ENCODE measurements at regions not wholly inside any gene's neighbourhood (a gene's known extent, or its start where the extent isn't known, plus 50 kb on each side); places are given as distances from the start of the nearest gene placed in this dataset.

DNA sequence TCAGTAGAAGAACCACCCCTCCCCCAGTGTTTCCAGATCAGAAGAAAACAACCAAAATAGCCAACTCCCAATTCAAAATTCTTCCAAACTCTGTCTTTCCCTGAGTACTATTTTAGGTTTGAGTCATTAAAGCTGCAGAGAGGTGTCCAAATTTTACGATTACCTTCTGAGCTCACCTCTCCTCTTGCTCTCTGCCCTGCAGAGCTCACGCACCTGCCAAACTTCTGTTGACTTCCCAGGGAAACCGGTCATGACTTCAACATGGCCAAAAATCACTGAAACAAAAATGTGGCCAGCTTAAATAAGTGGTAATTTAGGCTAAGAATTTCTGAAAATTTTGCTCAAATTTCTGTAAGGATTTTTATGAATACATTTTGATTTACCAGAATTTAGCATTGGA, 70.9 kb upstream of the OTX2 start:
- H3K36me3 ChIP-seq (ENCODE audit: insufficient read depth, low read length) = no peaks in the 10 kb centered on the region
- no peaks in the 10 kb centered on the region for H3K4me1 ChIP-seq (ENCODE audit: insufficient read depth, low read length)
- H3K9ac ChIP-seq (ENCODE audit: low read depth, low read length) = no peak overlapping the region
- no peaks in the 10 kb centered on the region for H3K9me3 ChIP-seq (ENCODE audit: insufficient read depth, low read length, severe bottlenecking)
- H3K79me2 ChIP-seq (ENCODE audit: insufficient read depth, low read length) = no peaks in the 10 kb centered on the region
- no peak overlapping the region for H3K4me2 ChIP-seq (ENCODE audit: insufficient read depth, low read length)
- H2AFZ ChIP-seq (ENCODE audit: low read depth, low read length) = no peak overlapping the region
- no peak for TF ChIP-seq EZH2 (IDR thresholded peaks at IDR 0.05; ENCODE audit: borderline replicate concordance, low read depth, low read length, severe bottlenecking)
- TF ChIP-seq, protein P1, sequence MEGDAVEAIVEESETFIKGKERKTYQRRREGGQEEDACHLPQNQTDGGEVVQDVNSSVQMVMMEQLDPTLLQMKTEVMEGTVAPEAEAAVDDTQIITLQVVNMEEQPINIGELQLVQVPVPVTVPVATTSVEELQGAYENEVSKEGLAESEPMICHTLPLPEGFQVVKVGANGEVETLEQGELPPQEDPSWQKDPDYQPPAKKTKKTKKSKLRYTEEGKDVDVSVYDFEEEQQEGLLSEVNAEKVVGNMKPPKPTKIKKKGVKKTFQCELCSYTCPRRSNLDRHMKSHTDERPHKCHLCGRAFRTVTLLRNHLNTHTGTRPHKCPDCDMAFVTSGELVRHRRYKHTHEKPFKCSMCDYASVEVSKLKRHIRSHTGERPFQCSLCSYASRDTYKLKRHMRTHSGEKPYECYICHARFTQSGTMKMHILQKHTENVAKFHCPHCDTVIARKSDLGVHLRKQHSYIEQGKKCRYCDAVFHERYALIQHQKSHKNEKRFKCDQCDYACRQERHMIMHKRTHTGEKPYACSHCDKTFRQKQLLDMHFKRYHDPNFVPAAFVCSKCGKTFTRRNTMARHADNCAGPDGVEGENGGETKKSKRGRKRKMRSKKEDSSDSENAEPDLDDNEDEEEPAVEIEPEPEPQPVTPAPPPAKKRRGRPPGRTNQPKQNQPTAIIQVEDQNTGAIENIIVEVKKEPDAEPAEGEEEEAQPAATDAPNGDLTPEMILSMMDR (IDR thresholded peaks at IDR 0.05; ENCODE audit: borderline replicate concordance, extremely low read depth, low read length, poor library complexity, severe bottlenecking) = no peak
- no peak for DNase-seq
- H3K27ac ChIP-seq (ENCODE audit: low read length) = no peak overlapping the region
- no peaks in the 10 kb centered on the region for H4K20me1 ChIP-seq (ENCODE audit: insufficient read depth, low read length)
- H3K27me3 ChIP-seq (ENCODE audit: insufficient read depth, low read length, poor library complexity) = peaks cover 7% of the 10 kb centered on the region
- H3K4me3 ChIP-seq (ENCODE audit: low read depth in 1 of 2, low read length in 2 of 2) = no peak overlapping the region
- ATAC-seq (ENCODE audit: insufficient read depth, low read depth) = no peak

DNA sequence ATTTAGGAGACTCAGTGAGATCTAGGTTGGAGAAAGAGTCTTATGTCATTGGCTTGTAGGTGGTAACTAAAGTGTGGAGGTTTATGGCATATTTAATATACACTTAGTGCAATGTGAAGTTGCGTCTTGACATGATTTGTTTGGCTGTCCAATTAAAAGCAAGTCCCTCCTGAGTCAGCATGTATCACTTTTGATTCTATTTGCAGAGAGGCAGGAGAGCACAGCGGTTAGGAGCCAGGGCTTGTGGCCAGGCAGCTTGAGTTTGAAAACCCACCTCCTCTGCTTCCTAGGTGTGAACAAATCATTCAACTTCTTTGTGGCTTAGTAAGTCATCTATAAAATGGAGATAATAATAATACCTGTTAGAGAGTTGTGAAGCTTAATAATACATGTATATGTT, 68.5 kb upstream of the OTX2 start:
- no peak overlapping the region for H3K27ac ChIP-seq (ENCODE audit: low read length)
- peaks cover 3% of the 10 kb centered on the region for H3K27me3 ChIP-seq (ENCODE audit: insufficient read depth, low read length, poor library complexity)
- no peak overlapping the region for H2AFZ ChIP-seq (ENCODE audit: low read depth, low read length)
- no peaks in the 10 kb centered on the region for H3K79me2 ChIP-seq (ENCODE audit: insufficient read depth, low read length)
- H3K4me2 ChIP-seq (ENCODE audit: insufficient read depth, low read length) = no peak overlapping the region
- no peak overlapping the region for H3K9ac ChIP-seq (ENCODE audit: low read depth, low read length)
- TF ChIP-seq, protein P1 (IDR thresholded peaks at IDR 0.05; ENCODE audit: borderline replicate concordance, extremely low read depth, low read length, poor library complexity, severe bottlenecking) = no peak
- TF ChIP-seq EZH2 (IDR thresholded peaks at IDR 0.05; ENCODE audit: borderline replicate concordance, low read depth, low read length, severe bottlenecking) = no peak
- no peaks in the 10 kb centered on the region for H3K9me3 ChIP-seq (ENCODE audit: insufficient read depth, low read length, severe bottlenecking)
- H3K4me1 ChIP-seq (ENCODE audit: insufficient read depth, low read length) = no peaks in the 10 kb centered on the region
- H3K36me3 ChIP-seq (ENCODE audit: insufficient read depth, low read length) = no peaks in the 10 kb centered on the region
- ATAC-seq (ENCODE audit: insufficient read depth, low read depth) (no peak), DNase-seq (no peak)
- no peaks in the 10 kb centered on the region for H4K20me1 ChIP-seq (ENCODE audit: insufficient read depth, low read length)
- no peak overlapping the region for H3K4me3 ChIP-seq (ENCODE audit: low read depth in 1 of 2, low read length in 2 of 2)

DNA sequence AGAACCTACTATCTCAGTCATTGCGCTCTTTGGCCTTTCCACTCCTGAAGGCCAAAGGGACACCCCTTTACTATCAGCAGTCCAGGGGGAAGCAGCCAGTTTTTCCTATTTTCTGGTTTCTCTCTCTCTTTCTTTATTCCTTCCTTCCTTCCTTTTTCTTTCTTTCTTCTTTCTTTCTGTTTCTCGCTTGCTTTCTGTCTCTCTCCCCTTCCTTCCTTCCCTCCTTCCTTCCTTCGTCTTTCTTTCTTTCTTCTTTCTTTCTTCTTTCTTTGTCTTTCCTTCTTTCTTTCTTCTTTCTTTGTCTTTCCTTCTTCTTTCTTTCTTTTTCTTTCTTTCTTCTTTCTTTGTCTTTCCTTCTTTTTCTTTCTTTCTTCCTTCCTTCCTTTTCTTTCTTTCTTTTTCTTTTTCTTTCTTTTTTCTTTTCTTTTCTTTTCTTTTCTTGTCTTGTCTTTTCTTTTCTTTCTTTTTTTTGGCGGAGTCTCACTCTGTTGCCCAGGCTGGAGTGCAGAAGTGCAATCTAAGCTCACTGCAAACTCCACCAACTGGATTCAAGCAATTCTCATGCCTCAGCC, 64.9 kb upstream of the OTX2 start:
- Histone ChIP-seq H2AFZ (ENCODE audit: low read depth, low read length) (no peak overlapping the region), H3K4me3 (ENCODE audit: low read depth in 1 of 2, low read length in 2 of 2) (no peak overlapping the region)
- no peak for ATAC-seq (ENCODE audit: insufficient read depth, low read depth)

More for the DNA sequence above, 64.9 kb upstream of the OTX2 start:
- H3K79me2 ChIP-seq (ENCODE audit: insufficient read depth, low read length) = no peaks in the 10 kb centered on the region
- H3K9me3 ChIP-seq (ENCODE audit: insufficient read depth, low read length, severe bottlenecking) = no peaks in the 10 kb centered on the region
- H4K20me1 ChIP-seq (ENCODE audit: insufficient read depth, low read length) = no peaks in the 10 kb centered on the region
- no peaks in the 10 kb centered on the region for H3K4me1 ChIP-seq (ENCODE audit: insufficient read depth, low read length)
- no peaks in the 10 kb centered on the region for H3K36me3 ChIP-seq (ENCODE audit: insufficient read depth, low read length)
- no peak overlapping the region for H3K27ac ChIP-seq (ENCODE audit: low read length)
- no peak overlapping the region for H3K4me2 ChIP-seq (ENCODE audit: insufficient read depth, low read length)
- DNase-seq = no peak
- peaks cover under 1% of the 10 kb centered on the region for H3K27me3 ChIP-seq (ENCODE audit: insufficient read depth, low read length, poor library complexity)
- H3K9ac ChIP-seq (ENCODE audit: low read depth, low read length) = no peak overlapping the region
- TF ChIP-seq, protein P1 (IDR thresholded peaks at IDR 0.05; ENCODE audit: borderline replicate concordance, extremely low read depth, low read length, poor library complexity, severe bottlenecking) = no peak
- no peak for TF ChIP-seq EZH2 (IDR thresholded peaks at IDR 0.05; ENCODE audit: borderline replicate concordance, low read depth, low read length, severe bottlenecking)

Measured in DND-41 (cell line).